GM18499 (cell line): ENCODE measurements at regions not wholly inside any gene's neighbourhood (a gene's known extent, or its start where the extent isn't known, plus 50 kb on each side); places are given as distances from the start of the nearest gene placed in this dataset.

ENCODE experiments used
- ATAC-seq: cut with Tn5 transposase; IDR thresholded peaks from one replicate; pipeline ENCODE4 v1.9.1; 2021; ENCODE audit warnings: moderate number of reproducible peaks; ENCODE audit not compliant: insufficient read depth, unreplicated experiment

GRCh38 chr3:193977622-193978021 lies 158.3 kb upstream of the HES1 start:
- ATAC-seq = no peak

GRCh38 chr3:193978030-193978429 lies 157.9 kb upstream of the HES1 start:
- no peak for ATAC-seq

- no peak for ATAC-seq
Measured at GRCh38 chr3:193978486-193978885, 157.5 kb upstream of the HES1 start.

GRCh38 chr3:193980326-193980725 lies 155.6 kb upstream of the HES1 start:
- ATAC-seq = no peak

GRCh38 chr3:193980905-193981304 lies 155.0 kb upstream of the HES1 start:
- ATAC-seq = no peak

GRCh38 chr3:193981504-193981903 lies 154.4 kb upstream of the HES1 start:
- no peak for ATAC-seq

- no peak for ATAC-seq
Measured at GRCh38 chr3:193982258-193982659, 153.7 kb upstream of the HES1 start.

- no peak for ATAC-seq
Measured at GRCh38 chr3:193983846-193984818, 151.8 kb upstream of the HES1 start.

GRCh38 chr3:193984876-193985275 lies 151.1 kb upstream of the HES1 start:
- no peak for ATAC-seq

GRCh38 chr3:193987186-193987585 lies 148.8 kb upstream of the HES1 start:
- ATAC-seq = no peak

- ATAC-seq = no peak
Measured at GRCh38 chr3:193989186-193989585, 146.8 kb upstream of the HES1 start.

- no peak for ATAC-seq
Measured at GRCh38 chr3:193991666-193992424, 144.1 kb upstream of the HES1 start.

- ATAC-seq = no peak
Measured at GRCh38 chr3:193992425-193993037, 143.4 kb upstream of the HES1 start.

- no peak for ATAC-seq
Measured at GRCh38 chr3:193996221-193996620, 139.7 kb upstream of the HES1 start.

GRCh38 chr3:193996641-193997089 lies 139.3 kb upstream of the HES1 start:
- no peak for ATAC-seq

- no peak for ATAC-seq
Measured at GRCh38 chr3:193997228-193998122, 138.5 kb upstream of the HES1 start.

- ATAC-seq = no peak
Measured at GRCh38 chr3:193998123-193998448, 137.9 kb upstream of the HES1 start.

GRCh38 chr3:193998628-193999195 lies 137.2 kb upstream of the HES1 start:
- ATAC-seq = no peak

GRCh38 chr3:194000100-194000499 lies 135.8 kb upstream of the HES1 start:
- no peak for ATAC-seq

GRCh38 chr3:194000712-194001111 lies 135.2 kb upstream of the HES1 start:
- ATAC-seq = no peak
